NOMO-1 (cell line): ENCODE measurements at regions not wholly inside any gene's neighbourhood (a gene's known extent, or its start where the extent isn't known, plus 50 kb on each side); places are given as distances from the start of the nearest gene placed in this dataset.
A peak's percentile ranks its signal among the peaks of the same experiment; 100 is the strongest.
"Not testable (repeated sequence)": the region's sequence is repeated elsewhere in the genome, so short reads cannot be mapped to it uniquely, and the experiment has no call there.

Experiments
- DNase-seq, 2 experiments: peaks; one replicate each; lab custom pipeline; 2025; ENCODE audit not compliant: unreplicated experiment in 2 of 2; lab: John Stamatoyannopoulos, UW

- not testable (repeated sequence) for DNase-seq
Observed at GRCh38 chr3:130151555-130151954, 69.9 kb downstream of the ALG1L2 start.

GRCh38 chr3:130153247-130153646, 71.6 kb downstream of the ALG1L2 start:
- not testable (repeated sequence) for DNase-seq

GRCh38 chr3:130155464-130155863, 73.8 kb downstream of the ALG1L2 start:
- DNase-seq, result not testable (repeated sequence)

GRCh38 chr3:130166856-130167255, 85.2 kb downstream of the ALG1L2 start:
- DNase-seq, result not testable (repeated sequence)

- not testable (repeated sequence) for DNase-seq
Observed at GRCh38 chr3:130175195-130175594, 93.6 kb downstream of the ALG1L2 start.

- DNase-seq, result not testable (repeated sequence)
Observed at GRCh38 chr3:130176476-130177256, 95.0 kb downstream of the ALG1L2 start.

GRCh38 chr3:130178835-130179234, 97.2 kb downstream of the ALG1L2 start:
- DNase-seq, result not testable (repeated sequence)

- peak; percentile 34 to 59 for DNase-seq
Observed at GRCh38 chr3:130179353-130179970, 97.8 kb downstream of the ALG1L2 start.

GRCh38 chr3:130182475-130182874, 100.8 kb downstream of the ALG1L2 start:
- DNase-seq, result not testable (repeated sequence)

- not testable (repeated sequence) for DNase-seq
Observed at GRCh38 chr3:130183689-130184088, 102.1 kb downstream of the ALG1L2 start.

- DNase-seq, result not testable (repeated sequence)
Observed at GRCh38 chr3:130184152-130185024, 102.8 kb downstream of the ALG1L2 start.

GRCh38 chr3:130201272-130201671, 119.6 kb downstream of the ALG1L2 start:
- not testable (repeated sequence) for DNase-seq

GRCh38 chr3:130203633-130204032, 122.0 kb downstream of the ALG1L2 start:
- DNase-seq, result not testable (repeated sequence)

GRCh38 chr3:130227540-130227939, 117.9 kb upstream of the COL6A5 start:
- no peak for DNase-seq

GRCh38 chr3:130242850-130243569, 102.5 kb upstream of the COL6A5 start:
- no peak for DNase-seq

GRCh38 chr3:130243808-130244207, 101.7 kb upstream of the COL6A5 start:
- no peak for DNase-seq

- no peak for DNase-seq
Observed at GRCh38 chr3:130250982-130251381, 94.5 kb upstream of the COL6A5 start.

GRCh38 chr3:130255442-130255841, 90.0 kb upstream of the COL6A5 start:
- no peak for DNase-seq

GRCh38 chr3:130256821-130257340, 88.6 kb upstream of the COL6A5 start:
- no peak for DNase-seq

- no peak for DNase-seq
Observed at GRCh38 chr3:130258532-130258952, 86.9 kb upstream of the COL6A5 start.
